ENCODE measurements at regions not wholly inside any gene's neighbourhood (a gene's known extent, or its start where the extent isn't known, plus 50 kb on each side); places are given as distances from the start of the nearest gene placed in this dataset.

GRCh38 chr6:21986703-21987102 lies 310.1 kb downstream of the PRL start:
- H3K9ac ChIP-seq (ENCODE audit: insufficient read depth in 1 of 2, low read length in 2 of 2), result peak overlapping the region in 1 of 2 donors; percentile 67
- no peak overlapping the region for H3K4me3 ChIP-seq
- H3K36me3 ChIP-seq (ENCODE audit: control insufficient read depth in 4 of 4, insufficient read depth in 4 of 4, low read length in 4 of 4), result no peaks in the 10 kb centered on the region
- H3K4me1 ChIP-seq (ENCODE audit: control insufficient read depth in 5 of 5, insufficient read depth in 5 of 5, low read length in 5 of 5), result peaks cover 0 to 45% (median 5%) of the 10 kb centered on the region in 5 donors
- peak overlapping the region; percentile 27 to 69 for H3K27ac ChIP-seq (ENCODE audit: low read depth in 1 of 2, low read length in 1 of 2)
- no peaks in the 10 kb centered on the region for H3K9me3 ChIP-seq (ENCODE audit: control insufficient read depth in 4 of 4, insufficient read depth in 3 of 4, low read length in 3 of 4)
- DNase-seq (no peak), ATAC-seq (ENCODE audit: insufficient read depth, low FRiP score) (no peak)
- TF ChIP-seq CTCF (IDR thresholded peaks at IDR 0.05; ENCODE audit: control extremely low read depth, extremely low read depth), result no peak
- no peaks in the 10 kb centered on the region for H3K27me3 ChIP-seq (ENCODE audit: control insufficient read depth in 3 of 3, insufficient read depth in 3 of 3, low read length in 2 of 3)
- 55 to 75% methylated on average over 6 of the region's 6 CpGs for WGBS, 2 donors

DNA sequence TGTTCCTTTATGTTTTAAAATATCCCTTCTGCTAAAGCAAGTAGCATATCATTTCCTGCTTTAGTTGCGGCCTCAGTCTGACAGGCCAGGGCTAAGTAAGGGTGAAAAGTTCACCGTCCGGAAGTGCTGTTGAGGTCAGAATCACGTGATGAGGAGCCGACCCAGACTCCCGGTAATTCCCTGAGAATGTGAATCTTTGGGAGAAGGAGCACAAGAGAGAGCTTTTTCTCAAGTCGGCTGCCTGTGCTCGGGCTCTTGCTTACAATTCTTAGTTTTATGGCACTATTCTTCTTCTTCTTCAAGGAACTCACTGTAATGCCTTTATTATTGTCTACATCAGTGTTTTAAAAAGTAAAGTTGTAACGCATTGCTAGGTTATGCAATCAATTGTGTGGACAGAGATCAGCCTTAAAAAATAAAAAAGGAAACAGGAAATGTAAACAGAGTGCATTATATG lies 309.3 kb downstream of the PRL start:
- no peaks in the 10 kb centered on the region for H3K36me3 ChIP-seq (ENCODE audit: control insufficient read depth in 4 of 4, insufficient read depth in 4 of 4, low read length in 4 of 4)
- TF ChIP-seq CTCF (IDR thresholded peaks at IDR 0.05; ENCODE audit: control extremely low read depth, extremely low read depth), result no peak
- H3K4me3 ChIP-seq, result no peak overlapping the region
- H3K27ac ChIP-seq (ENCODE audit: low read depth in 1 of 2, low read length in 1 of 2), result no peak overlapping the region
- peaks cover 0 to 45% (median 5%) of the 10 kb centered on the region in 5 donors for H3K4me1 ChIP-seq (ENCODE audit: control insufficient read depth in 5 of 5, insufficient read depth in 5 of 5, low read length in 5 of 5)
- peak; percentile 93 to 98 (median 97) for DNase-seq
- no peaks in the 10 kb centered on the region for H3K9me3 ChIP-seq (ENCODE audit: control insufficient read depth in 4 of 4, insufficient read depth in 3 of 4, low read length in 3 of 4)
- no peaks in the 10 kb centered on the region for H3K27me3 ChIP-seq (ENCODE audit: control insufficient read depth in 3 of 3, insufficient read depth in 3 of 3, low read length in 2 of 3)
- WGBS, 2 donors, result 2 to 3% methylated on average over 9 of the region's 9 CpGs
- peak overlapping the region in 1 of 2 donors; percentile 67 for H3K9ac ChIP-seq (ENCODE audit: insufficient read depth in 1 of 2, low read length in 2 of 2)
- peak; percentile 88 for ATAC-seq (ENCODE audit: insufficient read depth, low FRiP score)

DNA sequence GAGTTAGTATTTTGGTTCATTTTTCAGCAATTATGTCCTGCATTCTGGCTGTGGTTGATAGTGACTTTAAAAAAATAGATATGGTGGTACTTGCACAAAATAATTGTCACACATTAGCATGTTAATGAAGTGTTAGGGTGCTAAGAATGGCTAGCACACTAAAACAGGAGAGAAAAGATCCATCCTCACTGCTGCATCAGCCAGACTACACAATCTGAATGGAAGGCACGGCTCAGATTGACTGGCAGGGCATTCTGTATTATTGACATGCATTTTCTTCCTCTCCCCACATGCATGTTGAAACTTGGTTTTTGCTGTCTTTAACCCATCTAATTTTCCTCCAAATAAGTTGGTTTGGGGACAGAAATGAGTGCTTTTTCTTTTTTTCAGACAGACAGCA lies 306.3 kb downstream of the PRL start:
- Histone ChIP-seq H3K9me3 (ENCODE audit: control insufficient read depth in 4 of 4, insufficient read depth in 3 of 4, low read length in 3 of 4) (no peaks in the 10 kb centered on the region), H3K27ac (ENCODE audit: low read depth in 1 of 2, low read length in 1 of 2) (no peak overlapping the region), H3K4me3 (no peak overlapping the region), H3K36me3 (ENCODE audit: control insufficient read depth in 4 of 4, insufficient read depth in 4 of 4, low read length in 4 of 4) (no peaks in the 10 kb centered on the region), H3K27me3 (ENCODE audit: control insufficient read depth in 3 of 3, insufficient read depth in 3 of 3, low read length in 2 of 3) (no peaks in the 10 kb centered on the region), H3K9ac (ENCODE audit: insufficient read depth in 1 of 2, low read length in 2 of 2) (no peak overlapping the region), H3K4me1 (ENCODE audit: control insufficient read depth in 5 of 5, insufficient read depth in 5 of 5, low read length in 5 of 5) (peaks cover 0 to 31% (median 5%) of the 10 kb centered on the region in 5 donors)
- DNase-seq, result no peak
- 82 to 88% methylated on average over 1 of the region's 1 CpG for WGBS, 2 donors
- ATAC-seq (ENCODE audit: insufficient read depth, low FRiP score), result no peak
- no peak for TF ChIP-seq CTCF (IDR thresholded peaks at IDR 0.05; ENCODE audit: control extremely low read depth, extremely low read depth)

Data from lung (tissue), 11 donors.